IPS-NIHi11 (cell line): ENCODE measurements at regions not wholly inside any gene's neighbourhood (a gene's known extent, or its start where the extent isn't known, plus 50 kb on each side); places are given as distances from the start of the nearest gene placed in this dataset.
"Not testable (repeated sequence)": the region's sequence is repeated elsewhere in the genome, so short reads cannot be mapped to it uniquely, and the experiment has no call there.

Source experiments
- DNase-seq: peaks from one replicate; pipeline ENCODE4 v3.0.0; 2012; ENCODE audit warnings: mixed read lengths, low spot score

DNA sequence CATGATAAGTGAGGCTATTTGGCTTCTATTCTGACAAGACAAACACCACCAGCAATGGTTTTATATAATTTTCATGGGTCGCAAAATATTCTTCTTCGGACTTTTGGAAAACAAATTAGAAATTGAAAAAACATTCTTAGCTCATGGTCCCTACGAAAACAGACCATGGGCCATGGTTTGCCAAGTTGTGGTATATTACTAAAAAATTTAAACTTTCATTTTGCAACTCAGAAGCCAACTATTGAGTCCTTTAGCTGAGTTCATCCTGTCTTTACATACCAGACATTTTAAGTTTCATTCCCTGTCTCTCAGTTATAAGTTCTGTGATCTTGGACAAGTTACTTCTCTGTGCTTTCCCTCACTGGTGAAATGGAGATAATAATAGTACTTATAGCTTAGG, 198.1 kb downstream of the CSNK1G3 start:
- DNase-seq, result no peak

DNA sequence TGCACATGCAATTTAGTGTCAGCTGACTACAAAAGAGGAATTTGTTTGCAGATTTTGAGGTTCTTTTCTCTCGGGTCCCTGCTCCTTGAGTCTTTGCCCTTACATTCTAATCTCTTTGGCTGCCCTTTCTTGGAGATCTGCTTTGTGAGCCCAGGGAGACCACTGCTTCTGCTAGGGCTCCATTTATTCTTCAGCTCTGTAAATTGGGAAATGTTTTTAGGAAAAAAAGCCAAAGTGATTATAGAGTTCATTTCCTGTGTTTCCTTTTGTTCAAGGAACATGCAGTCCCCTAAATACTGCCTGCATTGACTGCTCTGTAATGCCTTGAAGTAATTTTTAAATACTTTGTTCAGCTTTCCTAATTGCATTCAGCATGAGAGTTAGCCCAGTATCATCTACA, 197.4 kb downstream of the CSNK1G3 start:
- no peak for DNase-seq

DNA sequence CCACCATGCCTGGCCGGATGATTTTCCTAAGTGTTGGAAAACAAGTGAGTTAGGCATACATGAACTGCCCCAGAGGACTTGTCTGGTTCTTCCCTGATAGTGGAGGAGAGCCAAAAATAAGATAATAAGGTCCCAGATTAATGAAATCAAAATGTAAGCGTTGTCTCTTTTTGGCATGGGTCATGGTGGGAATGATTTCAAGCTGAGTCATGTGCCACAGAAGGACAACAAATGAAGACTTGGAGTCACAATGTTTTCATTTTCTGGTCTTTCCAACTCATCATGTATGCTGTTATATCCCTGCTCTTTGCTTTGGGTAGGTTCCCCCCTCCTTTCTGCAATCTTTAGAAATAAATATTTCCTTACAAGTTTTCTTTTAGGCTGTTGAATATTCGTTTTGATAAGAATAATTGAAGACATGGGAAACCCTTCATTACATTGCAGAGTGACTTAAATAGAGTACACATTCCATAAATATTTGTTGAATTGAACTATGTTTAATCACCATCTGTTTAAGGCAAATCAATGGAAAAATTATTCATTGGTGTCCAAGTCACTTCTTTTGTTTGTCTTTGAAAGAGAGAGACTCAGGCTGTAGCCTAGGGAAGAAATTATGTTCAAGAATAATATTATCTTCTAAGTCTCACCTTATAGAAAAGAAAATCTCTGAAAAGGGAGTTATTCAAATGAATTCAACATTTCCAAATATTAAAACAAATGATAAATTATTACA, 196.3 kb downstream of the CSNK1G3 start:
- DNase-seq, result no peak

DNA sequence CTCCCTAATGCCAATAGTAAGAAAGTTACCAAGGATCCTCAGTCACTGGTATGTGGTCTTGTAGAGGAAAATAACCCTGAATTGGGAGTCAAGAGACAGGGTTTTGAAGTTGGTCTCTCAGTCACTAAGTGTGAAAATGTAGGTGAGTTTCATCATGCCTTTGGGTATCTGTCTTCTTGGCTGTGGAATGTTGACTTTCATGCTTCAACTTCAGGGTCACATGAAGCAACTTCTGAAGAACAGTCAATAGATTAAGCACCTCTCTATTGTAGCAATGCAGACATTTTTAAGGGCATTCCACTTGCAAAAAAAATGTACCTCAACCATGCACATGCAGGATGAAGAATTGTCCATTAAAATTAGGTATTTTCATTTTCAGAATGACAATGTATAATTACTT, 194.6 kb downstream of the CSNK1G3 start:
- DNase-seq, result no peak

DNA sequence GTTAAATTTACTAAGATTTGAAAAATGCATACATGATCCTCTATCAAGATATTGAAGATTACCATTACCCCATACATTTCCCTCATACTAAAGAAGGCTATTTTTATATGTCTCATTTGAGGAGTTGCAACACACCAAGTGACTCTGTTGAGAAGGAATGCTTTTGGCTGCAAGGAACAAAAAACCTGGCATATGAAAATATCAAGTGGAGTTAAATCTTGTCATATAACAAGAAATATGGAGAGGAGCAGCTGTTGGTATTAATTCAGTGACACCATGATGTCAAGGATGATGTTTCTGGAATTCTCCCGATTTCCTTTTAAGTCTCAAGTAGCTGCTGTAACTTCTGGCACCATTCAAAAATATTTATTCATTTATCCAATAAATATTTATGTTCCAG, 193.8 kb downstream of the CSNK1G3 start:
- DNase-seq, result no peak

DNA sequence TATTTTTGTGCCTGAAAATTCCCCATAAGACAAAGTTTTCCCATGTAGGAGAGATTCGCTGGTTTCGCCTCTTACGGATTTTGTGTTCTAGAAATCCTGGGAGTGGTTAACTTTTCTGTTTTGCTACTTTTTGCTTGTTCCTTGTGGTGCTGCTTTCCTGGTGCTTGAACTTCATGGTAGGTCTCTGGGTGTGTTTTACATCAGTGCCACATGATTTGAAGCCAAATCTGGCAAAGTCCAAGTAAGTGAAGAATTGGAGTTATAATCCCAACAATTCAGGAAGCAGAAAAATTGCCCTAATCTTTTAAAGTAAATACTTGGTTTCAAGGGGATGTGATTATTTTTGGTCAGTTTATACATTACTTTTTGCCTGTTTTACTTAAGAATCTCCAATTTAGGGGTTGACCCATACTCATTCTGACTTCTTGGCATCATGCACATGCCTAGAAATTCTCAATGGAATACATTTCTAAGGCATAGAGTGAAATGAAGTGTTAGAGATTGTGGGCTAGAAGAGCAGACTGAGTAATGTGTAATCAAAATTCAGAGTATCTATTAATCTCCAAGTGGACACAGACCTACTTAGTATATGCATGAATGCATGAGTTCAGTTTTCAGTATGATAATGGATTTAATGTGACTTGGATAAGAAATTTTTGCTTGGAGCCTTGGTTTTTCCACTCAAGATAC, 189.7 kb downstream of the CSNK1G3 start:
- DNase-seq, result no peak

DNA sequence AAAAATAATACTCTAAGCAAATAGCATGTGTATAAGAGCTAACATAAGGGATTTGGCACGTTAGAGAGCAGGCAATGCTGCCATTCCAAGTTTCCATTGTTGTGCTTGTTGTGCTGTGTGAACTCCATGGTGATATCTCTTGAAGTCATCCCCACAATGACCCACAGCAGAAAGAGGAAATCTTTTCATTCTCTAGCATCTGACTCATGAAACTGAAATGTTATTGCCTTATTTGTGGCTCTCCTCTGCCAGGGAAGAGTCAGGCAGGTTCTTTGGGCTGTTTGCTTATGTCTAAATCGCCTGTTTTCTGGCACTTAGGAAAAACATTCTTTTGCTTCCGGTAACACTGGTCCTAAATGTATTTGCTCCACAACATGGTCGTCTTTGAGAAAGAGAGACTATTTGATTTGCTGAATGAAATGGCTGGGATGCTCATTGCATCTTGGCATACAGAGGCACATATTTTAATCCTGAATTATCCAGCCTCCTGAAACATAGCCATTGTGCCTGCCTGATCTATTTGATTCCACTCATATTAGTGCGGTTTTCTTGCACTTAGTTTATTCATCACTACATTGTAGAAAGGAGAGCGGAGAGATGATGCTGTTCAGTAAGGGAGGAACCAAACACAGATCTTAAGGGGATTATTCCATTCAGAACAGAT, 188.8 kb downstream of the CSNK1G3 start:
- no peak for DNase-seq

DNA sequence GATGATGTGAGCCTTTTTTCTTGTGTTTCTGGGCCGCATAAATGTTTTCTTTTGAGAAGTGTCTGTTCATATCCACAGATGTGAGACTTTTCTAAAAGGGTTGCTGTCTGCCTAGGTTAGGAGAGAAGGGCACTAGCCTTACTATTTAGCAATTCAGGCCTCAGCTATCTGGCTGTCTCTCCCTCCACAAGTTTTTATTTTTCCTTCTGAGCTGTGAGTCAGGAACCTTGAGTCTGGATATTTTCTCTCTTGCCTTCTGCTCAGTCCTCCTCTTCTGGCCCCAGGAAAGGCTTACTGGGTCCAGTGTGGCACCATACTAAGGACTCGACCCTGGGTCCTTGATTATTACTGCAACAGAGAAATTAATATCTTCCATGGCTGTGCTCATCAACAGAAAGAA, 187.6 kb downstream of the CSNK1G3 start:
- no peak for DNase-seq

DNA sequence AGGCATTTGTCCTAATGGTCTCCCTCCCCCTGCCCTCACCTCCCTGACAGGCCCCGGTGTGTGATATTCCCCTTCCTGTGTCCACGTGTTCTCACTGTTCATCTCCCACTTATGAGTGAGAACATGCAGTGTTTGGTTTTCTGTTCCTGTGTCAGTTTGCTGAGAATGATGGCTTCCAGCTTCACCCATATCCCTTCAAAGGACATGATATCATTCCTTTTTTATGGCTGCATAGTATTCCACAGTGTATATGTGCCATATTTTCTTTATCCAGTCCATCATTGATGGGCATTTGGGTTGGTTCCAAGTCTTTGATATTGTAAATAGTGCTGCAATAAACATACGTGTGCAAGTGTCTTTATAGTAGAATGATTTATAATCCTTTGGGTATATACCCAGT, 187.0 kb downstream of the CSNK1G3 start:
- not testable (repeated sequence) for DNase-seq

DNA sequence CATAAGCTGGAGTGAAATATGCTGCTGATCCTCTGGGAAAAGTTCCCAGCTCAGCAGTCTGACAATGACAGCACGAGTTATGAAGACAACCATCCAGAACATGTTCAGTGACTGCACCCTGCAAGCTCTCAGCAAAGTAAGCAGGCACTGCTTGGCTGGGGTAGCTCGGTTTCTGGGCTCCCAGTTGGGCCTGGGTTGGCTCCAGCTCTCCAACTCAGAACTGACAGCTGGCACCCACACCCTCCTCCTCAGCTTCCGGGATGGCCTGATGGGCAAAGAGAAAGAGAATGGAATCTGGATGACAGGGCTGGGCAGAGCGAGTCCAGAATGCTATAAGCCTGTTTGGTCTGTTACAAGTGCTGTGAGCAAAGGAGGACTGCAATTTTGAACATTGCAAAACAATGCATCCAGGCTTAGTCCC, 185.0 kb downstream of the CSNK1G3 start:
- no peak for DNase-seq

DNA sequence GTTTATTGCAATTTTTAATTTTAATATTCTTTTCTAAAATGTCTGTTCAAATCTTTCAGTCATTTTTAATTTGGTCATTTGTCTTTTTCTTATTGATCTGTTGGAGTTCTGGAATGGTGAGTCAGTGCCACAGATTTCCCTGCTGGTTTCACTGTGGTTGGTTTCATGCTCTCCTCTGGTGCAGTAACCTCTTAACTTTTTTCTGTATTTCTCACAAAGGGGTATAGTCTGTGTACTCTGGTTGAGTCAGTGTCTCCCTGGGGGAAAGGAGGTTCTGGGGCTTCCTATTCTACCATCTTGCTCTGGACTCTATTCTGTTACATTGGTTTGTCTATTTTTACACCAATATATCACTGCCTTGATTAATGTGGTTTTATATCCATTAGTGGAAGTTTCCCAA, 178.8 kb downstream of the CSNK1G3 start:
- no peak for DNase-seq

DNA sequence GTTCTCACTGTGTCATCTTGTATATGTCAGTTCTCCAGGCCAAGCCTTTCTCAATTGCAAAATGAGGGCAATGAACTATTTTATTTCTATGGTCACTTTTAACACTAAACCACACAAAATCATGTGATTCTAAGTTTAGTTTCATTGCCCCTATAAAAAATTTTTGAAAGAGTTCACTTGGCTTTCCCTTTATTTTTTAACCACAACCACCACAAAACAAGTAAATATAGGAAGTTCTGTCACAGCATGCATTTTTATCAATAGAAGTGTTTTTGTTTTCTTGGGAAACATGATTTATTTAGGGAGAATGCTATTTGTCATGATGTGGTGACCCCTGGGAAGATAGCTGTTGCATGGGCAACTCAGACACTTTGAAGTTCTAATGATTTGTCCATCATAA, 169.1 kb downstream of the CSNK1G3 start:
- DNase-seq, result no peak

DNA sequence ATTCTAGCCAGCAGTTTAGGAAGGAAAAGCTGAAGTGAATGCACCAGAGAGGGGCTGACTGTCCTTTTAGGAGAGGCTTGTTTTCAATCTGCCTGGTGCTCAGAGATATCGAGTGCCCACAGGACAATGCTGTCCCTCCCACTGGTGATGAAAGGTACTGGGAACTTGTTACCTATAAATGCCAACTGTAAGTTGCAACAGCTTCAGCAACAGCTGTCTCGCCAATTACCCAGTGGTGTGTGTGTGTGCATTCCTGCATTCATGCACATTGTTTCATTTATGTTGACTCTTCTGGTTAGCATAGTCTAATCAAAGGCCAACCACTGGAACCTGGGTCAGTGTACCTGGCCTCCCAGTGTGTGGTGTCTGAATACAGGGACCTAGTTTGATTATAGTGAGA, 161.1 kb downstream of the CSNK1G3 start:
- peak; percentile 28 for DNase-seq

DNA sequence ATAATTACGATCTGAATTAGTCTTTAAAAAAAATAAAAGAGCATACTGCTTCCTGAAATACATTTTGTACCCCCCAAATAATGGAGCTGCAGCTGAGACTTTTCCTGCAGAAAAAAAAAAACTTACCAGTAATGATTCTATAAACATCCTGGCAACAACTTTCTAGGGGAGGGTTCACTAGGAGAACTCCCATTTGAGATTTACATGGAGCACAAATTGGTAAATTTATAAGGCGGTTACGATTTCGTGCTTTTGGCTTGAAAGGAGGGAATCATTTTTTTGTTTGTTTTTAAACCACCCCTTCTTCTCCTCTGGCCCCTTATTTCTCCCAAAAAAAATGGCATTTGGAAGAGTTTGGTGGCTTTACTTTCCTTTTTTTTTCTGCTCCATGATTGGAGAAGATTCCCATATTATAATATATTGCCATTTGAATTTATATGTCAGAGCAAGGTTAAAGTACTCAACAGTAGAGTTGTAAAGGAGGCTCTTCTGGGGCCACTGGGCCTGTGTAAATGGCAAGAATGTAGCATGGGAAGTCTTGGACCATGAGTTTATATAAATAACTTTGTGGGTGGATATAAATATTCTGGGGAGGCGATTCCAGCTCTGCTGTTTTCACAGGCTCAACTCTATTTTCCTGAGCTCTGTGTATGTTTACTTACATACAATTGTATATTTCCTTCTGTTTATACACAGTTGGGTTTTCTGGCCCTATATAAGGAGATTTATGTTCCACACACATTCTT, 159.9 kb downstream of the CSNK1G3 start:
- no peak for DNase-seq

DNA sequence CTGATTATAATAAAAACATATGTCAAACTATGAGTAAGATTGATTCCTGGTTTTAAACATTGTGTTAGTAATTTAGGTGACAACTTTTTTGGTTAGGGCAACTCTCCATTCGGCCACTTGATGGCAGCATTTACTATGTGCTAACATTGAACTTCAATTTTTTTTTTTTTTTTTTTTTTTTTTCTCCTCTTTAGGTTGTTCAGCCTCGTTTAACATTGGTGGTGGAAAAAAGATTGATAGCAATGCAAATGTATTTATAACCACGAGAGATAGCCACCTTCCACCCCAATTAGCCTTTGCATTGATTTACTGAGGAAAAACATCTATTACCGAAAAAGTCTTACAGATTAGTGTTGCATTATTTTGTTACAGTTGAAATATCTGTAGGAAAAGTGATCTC, 159.1 kb downstream of the CSNK1G3 start:
- DNase-seq, result peak; percentile 47
